ENCODE measurements at regions not wholly inside any gene's neighbourhood (a gene's known extent, or its start where the extent isn't known, plus 50 kb on each side); places are given as distances from the start of the nearest gene placed in this dataset.

DNA sequence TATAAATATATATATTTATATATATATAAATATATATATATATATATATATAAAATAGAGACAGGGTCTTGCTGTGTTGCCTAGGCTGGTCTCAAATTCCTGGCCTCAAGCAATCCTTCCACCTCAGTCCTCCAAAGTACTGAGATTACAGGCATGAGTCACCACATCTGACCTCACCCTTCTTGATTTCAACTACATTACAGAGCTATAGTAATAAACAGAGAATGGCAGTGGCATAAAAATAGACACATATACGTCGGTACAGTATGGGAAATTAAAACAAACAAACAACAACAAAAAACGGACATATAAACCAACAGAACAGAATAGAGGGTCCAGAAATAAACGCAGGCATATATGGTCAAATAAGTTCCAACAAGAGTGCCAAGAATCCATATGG, 77.6 kb upstream of the PPP1R3A start:
- Histone ChIP-seq H2BK20ac (ENCODE audit: low read depth, low read length, poor library complexity, severe bottlenecking) (no peak overlapping the region), H3T11ph (ENCODE audit: low read length) (no peak overlapping the region), H3K18ac (ENCODE audit: insufficient read length, low read depth, low read length) (no peak overlapping the region), H3K4me1 (ENCODE audit: insufficient read depth, low read length) (no peaks in the 10 kb centered on the region), H3K9me3 (ENCODE audit: control insufficient read depth, low read depth, low read length) (no peaks in the 10 kb centered on the region), H3K4me2 (ENCODE audit: insufficient read depth, insufficient read length, low read length) (no peak overlapping the region), H3K23ac (ENCODE audit: insufficient read length, low read depth, low read length) (no peak overlapping the region), H4K5ac (ENCODE audit: insufficient read length, low read depth, low read length) (no peak overlapping the region), H2BK120ac (ENCODE audit: low read depth, low read length, poor library complexity, severe bottlenecking) (no peak overlapping the region), H3K4ac (ENCODE audit: low read depth, low read length) (no peak overlapping the region), H4K91ac (ENCODE audit: insufficient read length, low read depth, low read length) (no peak overlapping the region), H4K8ac (replicated peaks; ENCODE audit: insufficient read length, low read depth, low read length) (no peak overlapping the region), H2BK5ac (ENCODE audit: insufficient read length, low read length) (no peak overlapping the region), H3K56ac (ENCODE audit: insufficient read length, low read depth, low read length) (no peak overlapping the region), H2AK5ac (ENCODE audit: insufficient read length, low read length) (no peak overlapping the region), H3K79me2 (ENCODE audit: insufficient read depth, low read length) (no peaks in the 10 kb centered on the region), H2BK15ac (ENCODE audit: low read depth, low read length) (no peak overlapping the region), H3K79me1 (ENCODE audit: insufficient read depth, low read depth, low read length, poor library complexity, severe bottlenecking) (no peaks in the 10 kb centered on the region), H2AFZ (ENCODE audit: low read length) (no peak overlapping the region), H3K14ac (ENCODE audit: insufficient read depth, low read length) (no peak overlapping the region), H2BK12ac (ENCODE audit: insufficient read length, low read depth, low read length) (no peak overlapping the region), H3K9ac (ENCODE audit: extremely low read depth, insufficient read length, low read length) (no peak overlapping the region), H3K27ac (ENCODE audit: insufficient read length, low read depth, low read length) (no peak overlapping the region), H3K27me3 (ENCODE audit: insufficient read depth, low read length) (no peaks in the 10 kb centered on the region), H3K23me2 (ENCODE audit: insufficient read length, low read depth, low read length, poor library complexity, severe bottlenecking) (no peaks in the 10 kb centered on the region), H4K20me1 (ENCODE audit: control insufficient read depth, insufficient read depth, insufficient read length) (no peaks in the 10 kb centered on the region)
- H3K9me3 Mint-ChIP-seq: peaks cover 3 to 4% of the 10 kb centered on the region in 2 experiments; a peak in 3 of 5 replicates
- peaks cover 0 to 3% (median 0%) of the 10 kb centered on the region in 3 experiments; a peak in 2 of 7 replicates for H3K36me3 Mint-ChIP-seq (ENCODE audit: insufficient read depth in 1 of 3, low read depth in 3 of 3)
- no CpG with 5 or more reads among the region's 4 CpGs for WGBS (ENCODE audit: extremely low coverage, insufficient read length, low lambda C conversion rate)
- no peak overlapping the region for H3K27ac Mint-ChIP-seq
- H3K4me3 Mint-ChIP-seq: no peak overlapping the region
- no peaks in the 10 kb centered on the region for H3K27me3 Mint-ChIP-seq (ENCODE audit: low read depth)
- H3K4me1 Mint-ChIP-seq: no peaks in the 10 kb centered on the region
- DNase-seq: no peak
- TF ChIP-seq, protein P1, sequence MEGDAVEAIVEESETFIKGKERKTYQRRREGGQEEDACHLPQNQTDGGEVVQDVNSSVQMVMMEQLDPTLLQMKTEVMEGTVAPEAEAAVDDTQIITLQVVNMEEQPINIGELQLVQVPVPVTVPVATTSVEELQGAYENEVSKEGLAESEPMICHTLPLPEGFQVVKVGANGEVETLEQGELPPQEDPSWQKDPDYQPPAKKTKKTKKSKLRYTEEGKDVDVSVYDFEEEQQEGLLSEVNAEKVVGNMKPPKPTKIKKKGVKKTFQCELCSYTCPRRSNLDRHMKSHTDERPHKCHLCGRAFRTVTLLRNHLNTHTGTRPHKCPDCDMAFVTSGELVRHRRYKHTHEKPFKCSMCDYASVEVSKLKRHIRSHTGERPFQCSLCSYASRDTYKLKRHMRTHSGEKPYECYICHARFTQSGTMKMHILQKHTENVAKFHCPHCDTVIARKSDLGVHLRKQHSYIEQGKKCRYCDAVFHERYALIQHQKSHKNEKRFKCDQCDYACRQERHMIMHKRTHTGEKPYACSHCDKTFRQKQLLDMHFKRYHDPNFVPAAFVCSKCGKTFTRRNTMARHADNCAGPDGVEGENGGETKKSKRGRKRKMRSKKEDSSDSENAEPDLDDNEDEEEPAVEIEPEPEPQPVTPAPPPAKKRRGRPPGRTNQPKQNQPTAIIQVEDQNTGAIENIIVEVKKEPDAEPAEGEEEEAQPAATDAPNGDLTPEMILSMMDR (conservative IDR thresholded peaks at IDR 0.05): no peak
